ENCODE measurements at regions not wholly inside any gene's neighbourhood (a gene's known extent, or its start where the extent isn't known, plus 50 kb on each side); places are given as distances from the start of the nearest gene placed in this dataset.

DNA sequence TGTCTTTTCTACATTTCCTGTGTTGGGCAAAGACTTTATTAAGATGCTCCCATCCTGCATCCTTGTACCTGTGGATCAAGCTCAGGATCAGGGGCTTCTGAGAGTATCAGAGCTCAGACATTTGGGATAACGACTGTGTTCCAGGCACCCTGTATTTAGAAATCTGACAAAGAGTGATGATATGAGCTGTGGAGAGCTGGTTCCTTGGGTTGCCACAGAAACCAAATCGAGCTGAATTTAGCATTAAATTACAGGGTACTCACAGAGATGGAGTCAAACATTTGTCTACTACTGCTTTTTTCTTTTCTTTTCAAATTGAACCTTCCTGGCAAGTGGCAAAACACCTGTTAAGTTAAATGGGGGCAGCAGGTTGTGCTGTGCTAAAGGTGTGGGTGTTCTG, 110.6 kb downstream of the XCL2 start:
- TF ChIP-seq, protein P1, sequence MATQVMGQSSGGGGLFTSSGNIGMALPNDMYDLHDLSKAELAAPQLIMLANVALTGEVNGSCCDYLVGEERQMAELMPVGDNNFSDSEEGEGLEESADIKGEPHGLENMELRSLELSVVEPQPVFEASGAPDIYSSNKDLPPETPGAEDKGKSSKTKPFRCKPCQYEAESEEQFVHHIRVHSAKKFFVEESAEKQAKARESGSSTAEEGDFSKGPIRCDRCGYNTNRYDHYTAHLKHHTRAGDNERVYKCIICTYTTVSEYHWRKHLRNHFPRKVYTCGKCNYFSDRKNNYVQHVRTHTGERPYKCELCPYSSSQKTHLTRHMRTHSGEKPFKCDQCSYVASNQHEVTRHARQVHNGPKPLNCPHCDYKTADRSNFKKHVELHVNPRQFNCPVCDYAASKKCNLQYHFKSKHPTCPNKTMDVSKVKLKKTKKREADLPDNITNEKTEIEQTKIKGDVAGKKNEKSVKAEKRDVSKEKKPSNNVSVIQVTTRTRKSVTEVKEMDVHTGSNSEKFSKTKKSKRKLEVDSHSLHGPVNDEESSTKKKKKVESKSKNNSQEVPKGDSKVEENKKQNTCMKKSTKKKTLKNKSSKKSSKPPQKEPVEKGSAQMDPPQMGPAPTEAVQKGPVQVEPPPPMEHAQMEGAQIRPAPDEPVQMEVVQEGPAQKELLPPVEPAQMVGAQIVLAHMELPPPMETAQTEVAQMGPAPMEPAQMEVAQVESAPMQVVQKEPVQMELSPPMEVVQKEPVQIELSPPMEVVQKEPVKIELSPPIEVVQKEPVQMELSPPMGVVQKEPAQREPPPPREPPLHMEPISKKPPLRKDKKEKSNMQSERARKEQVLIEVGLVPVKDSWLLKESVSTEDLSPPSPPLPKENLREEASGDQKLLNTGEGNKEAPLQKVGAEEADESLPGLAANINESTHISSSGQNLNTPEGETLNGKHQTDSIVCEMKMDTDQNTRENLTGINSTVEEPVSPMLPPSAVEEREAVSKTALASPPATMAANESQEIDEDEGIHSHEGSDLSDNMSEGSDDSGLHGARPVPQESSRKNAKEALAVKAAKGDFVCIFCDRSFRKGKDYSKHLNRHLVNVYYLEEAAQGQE (IDR thresholded peaks at IDR 0.05; ENCODE audit: insufficient read depth in 1 of 2, low read depth in 2 of 2, low read length in 2 of 2), result no peak
- TF ChIP-seq TAF1 (IDR thresholded peaks at IDR 0.05; ENCODE audit: borderline replicate concordance, insufficient read depth, low read length) (no peak), POLR2AphosphoS5 (IDR thresholded peaks at IDR 0.05; ENCODE audit: low read depth, low read length) (no peak), FOXP2 (optimal IDR thresholded peaks at IDR 0.05; ENCODE audit: borderline replicate concordance, extremely low read depth, extremely low read length, insufficient read depth) (no peak)

DNA sequence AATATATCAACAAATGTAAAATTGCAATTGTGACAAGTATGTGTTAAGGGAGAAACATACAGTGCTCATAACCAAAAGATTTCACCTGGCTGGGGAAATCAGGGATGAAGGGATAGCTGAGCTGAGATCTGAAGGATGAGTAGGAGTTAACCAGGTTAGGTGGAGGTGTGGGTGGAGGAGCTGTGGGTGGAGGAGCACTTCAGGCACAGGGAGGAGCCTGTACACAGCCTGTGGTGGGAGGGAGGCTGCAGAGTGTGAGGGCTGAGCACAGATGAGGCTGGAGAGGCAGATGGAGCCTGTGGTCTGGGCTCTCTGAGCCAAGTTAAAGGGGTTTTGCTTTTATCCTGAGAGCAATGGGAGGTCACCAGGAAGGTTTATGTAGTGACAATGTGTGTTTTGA, 111.9 kb downstream of the XCL2 start:
- TF ChIP-seq, protein P1 (IDR thresholded peaks at IDR 0.05; ENCODE audit: insufficient read depth in 1 of 2, low read depth in 2 of 2, low read length in 2 of 2), result no peak
- no peak for TF ChIP-seq POLR2AphosphoS5 (IDR thresholded peaks at IDR 0.05; ENCODE audit: low read depth, low read length)
- no peak for TF ChIP-seq SIN3A (IDR thresholded peaks at IDR 0.05; ENCODE audit: borderline replicate concordance, insufficient read depth, low read length)
- no peak for TF ChIP-seq FOXP2 (optimal IDR thresholded peaks at IDR 0.05; ENCODE audit: borderline replicate concordance, extremely low read depth, extremely low read length, insufficient read depth)
- TF ChIP-seq TAF1 (IDR thresholded peaks at IDR 0.05; ENCODE audit: borderline replicate concordance, insufficient read depth, low read length), result no peak

DNA sequence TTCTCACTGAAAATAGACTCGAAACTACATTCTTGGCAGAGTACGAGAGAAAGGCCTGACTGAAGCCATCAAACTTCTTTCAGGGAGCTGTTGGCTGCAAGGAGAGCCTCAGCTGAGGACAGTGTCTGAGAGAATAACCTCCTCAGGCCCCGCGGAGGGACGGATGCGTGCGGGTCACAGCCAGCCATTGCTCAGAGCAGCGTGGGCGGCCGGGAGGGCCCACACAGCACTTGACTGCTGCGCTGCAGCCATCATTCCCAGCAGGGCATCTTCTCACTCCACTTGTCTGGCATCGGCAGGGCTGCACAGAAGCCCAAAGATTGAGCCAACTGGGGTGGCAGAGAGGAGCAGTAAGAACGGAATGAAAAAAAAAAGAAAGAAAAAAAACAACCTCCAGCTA, 113.5 kb downstream of the XCL2 start:
- TF ChIP-seq POLR2AphosphoS5 (IDR thresholded peaks at IDR 0.05; ENCODE audit: low read depth, low read length), result no peak

DNA sequence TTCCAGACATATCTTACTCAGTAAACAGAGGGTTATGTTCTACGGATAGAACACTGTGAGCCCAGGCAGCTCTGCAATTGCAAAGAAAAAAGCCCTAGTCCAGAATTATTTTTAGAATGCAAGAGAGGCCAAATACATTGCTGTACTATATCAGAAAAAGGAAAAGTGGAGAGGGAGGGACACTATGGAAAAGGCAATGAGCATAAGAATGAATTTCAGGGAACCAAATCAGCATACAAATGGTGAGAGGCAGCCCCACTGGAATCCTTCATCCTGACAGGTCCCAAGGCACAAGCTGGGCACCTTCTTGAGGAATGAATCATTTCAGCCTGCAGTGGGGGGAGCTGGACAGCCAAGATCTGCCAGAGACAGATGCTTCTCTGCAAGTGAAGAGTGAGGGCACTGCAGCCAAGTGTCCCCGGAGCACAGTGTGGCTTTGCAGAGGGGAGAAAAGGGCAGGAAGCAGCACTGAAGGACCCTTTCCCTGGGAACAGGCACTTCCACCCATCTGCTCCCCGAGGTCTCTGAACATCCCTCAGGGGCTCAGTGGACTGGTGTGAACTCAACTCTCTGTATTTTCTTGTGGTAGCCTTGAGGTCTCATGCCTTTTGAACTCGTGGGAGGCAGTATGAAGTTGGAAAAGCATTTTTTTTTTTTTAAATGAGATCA, 115.6 kb downstream of the XCL2 start:
- TF ChIP-seq TAF1 (IDR thresholded peaks at IDR 0.05; ENCODE audit: borderline replicate concordance, insufficient read depth, low read length), result no peak
- no peak for TF ChIP-seq POLR2AphosphoS5 (IDR thresholded peaks at IDR 0.05; ENCODE audit: low read depth, low read length)
- TF ChIP-seq, protein P1 (IDR thresholded peaks at IDR 0.05; ENCODE audit: insufficient read depth in 1 of 2, low read depth in 2 of 2, low read length in 2 of 2), result no peak
- no peak for TF ChIP-seq FOXP2 (optimal IDR thresholded peaks at IDR 0.05; ENCODE audit: borderline replicate concordance, extremely low read depth, extremely low read length, insufficient read depth)
- no peak for TF ChIP-seq SIN3A (IDR thresholded peaks at IDR 0.05; ENCODE audit: borderline replicate concordance, insufficient read depth, low read length)

DNA sequence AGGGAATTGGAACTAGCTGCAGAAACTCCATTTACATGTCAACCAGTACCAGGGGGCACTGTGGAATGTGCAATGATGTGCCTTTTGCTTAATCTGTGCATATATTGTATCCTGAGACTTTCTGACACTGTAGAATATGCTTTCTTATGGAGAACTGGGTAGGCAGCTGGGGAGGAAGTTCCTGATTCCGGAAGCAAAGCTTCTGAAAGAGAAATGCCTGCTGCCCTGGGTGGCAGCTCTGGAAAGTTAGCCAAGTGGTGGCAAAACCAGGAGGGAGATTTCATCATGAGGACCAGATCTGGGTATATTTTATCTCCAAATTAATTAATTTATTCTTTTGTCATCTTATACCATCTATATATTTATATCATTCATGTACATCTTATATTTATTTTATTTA, 116.7 kb downstream of the XCL2 start:
- TF ChIP-seq FOXP2 (optimal IDR thresholded peaks at IDR 0.05; ENCODE audit: borderline replicate concordance, extremely low read depth, extremely low read length, insufficient read depth), result no peak
- TF ChIP-seq, protein P1 (IDR thresholded peaks at IDR 0.05; ENCODE audit: insufficient read depth in 1 of 2, low read depth in 2 of 2, low read length in 2 of 2), result no peak
- no peak for TF ChIP-seq SIN3A (IDR thresholded peaks at IDR 0.05; ENCODE audit: borderline replicate concordance, insufficient read depth, low read length)
- no peak for TF ChIP-seq POLR2AphosphoS5 (IDR thresholded peaks at IDR 0.05; ENCODE audit: low read depth, low read length)
- no peak for TF ChIP-seq TAF1 (IDR thresholded peaks at IDR 0.05; ENCODE audit: borderline replicate concordance, insufficient read depth, low read length)
